Left ventricle myocardium inferior (tissue), 1 donor: ENCODE measurements at regions not wholly inside any gene's neighbourhood (a gene's known extent, or its start where the extent isn't known, plus 50 kb on each side); places are given as distances from the start of the nearest gene placed in this dataset.

Experiments
- DNase-seq: peaks from one replicate; pipeline ENCODE4 v3.0.0-alpha.2; 2020
- H3K27ac ChIP-seq: fragments of 200-600 bp; replicated peaks from 2 replicates; pipeline ENCODE4 v1.8.0; 2021
- H3K27me3 ChIP-seq: fragments of 200-600 bp; 2 replicates; pipeline ENCODE4 v1.8.0; 2021; ENCODE audit warnings: low read depth
- H3K36me3 ChIP-seq: fragments of 200-600 bp; 2 replicates; pipeline ENCODE4 v1.8.0; 2021
- H3K4me1 ChIP-seq: fragments of 200-600 bp; 2 replicates; pipeline ENCODE4 v1.8.0; 2021
- H3K4me3 ChIP-seq: fragments of 200-600 bp; 2 replicates; pipeline ENCODE4 v1.8.0; 2021; ENCODE audit warnings: mild to moderate bottlenecking, moderate library complexity
- H3K9me3 ChIP-seq: fragments of 200-600 bp; replicated peaks from 2 replicates; pipeline ENCODE4 v1.8.0; 2021
- intact Hi-C: fragments of 100-400 bp; cut with micrococcal nuclease; formaldehyde crosslinking; loops from one replicate; pipeline ENCODE4 v1.11.0; 2022
- TF ChIP-seq, protein P1 (sequence below): fragments of 200-600 bp; IDR thresholded peaks from 2 replicates; pipeline ENCODE4 v1.8.0; 2021; ENCODE audit warnings: antibody characterized with exemption, mild to moderate bottlenecking, borderline replicate concordance
- donor health status: DM: no; HTN: yes; CAD: no; lungs with severe emphysema.

DNA sequence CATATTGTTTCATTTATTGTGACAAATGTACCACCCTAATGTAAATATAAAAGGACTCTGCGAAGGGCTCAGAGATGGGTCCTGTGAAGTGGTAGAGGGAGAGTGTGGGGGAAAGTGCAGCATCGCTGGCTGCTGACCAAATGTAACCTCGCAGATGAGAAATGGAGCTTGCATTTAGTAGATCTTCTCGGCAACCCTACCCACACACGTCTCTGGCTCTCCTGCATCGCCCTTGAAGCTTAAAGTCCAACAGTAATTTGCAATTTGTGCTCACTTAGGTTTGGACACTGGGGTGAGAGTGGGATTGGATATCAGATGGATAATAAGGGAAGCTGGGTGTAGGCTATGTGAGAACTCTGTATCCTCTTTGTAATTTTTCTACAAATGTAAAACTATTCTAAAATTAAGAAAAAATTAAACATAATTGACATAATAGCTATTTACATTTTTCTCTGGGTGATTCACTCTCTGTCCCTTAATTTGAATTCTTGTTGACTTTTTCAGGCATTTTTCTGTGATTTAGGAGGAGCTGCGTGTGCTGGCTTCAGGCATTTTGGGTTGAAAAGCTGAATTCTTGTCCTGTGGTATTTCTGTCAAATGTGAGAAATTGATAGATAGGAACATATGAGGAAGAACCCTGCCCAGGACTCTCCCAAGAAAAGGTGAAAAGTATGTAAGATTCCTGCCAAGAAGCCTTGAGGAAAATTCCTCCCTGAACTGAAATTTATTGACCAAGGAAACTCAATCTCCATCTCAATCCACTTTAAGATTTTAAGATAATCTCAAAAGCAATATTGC lies 524.7 kb upstream of the MCTP2 start:
- H3K27ac ChIP-seq: no peak overlapping the region
- H3K36me3 ChIP-seq: no peaks in the 10 kb centered on the region
- peaks cover 17% of the 10 kb centered on the region for H3K27me3 ChIP-seq
- no peak overlapping the region for H3K4me3 ChIP-seq
- no peaks in the 10 kb centered on the region for H3K9me3 ChIP-seq
- intact Hi-C loops: no loop called here
- TF ChIP-seq, protein P1, sequence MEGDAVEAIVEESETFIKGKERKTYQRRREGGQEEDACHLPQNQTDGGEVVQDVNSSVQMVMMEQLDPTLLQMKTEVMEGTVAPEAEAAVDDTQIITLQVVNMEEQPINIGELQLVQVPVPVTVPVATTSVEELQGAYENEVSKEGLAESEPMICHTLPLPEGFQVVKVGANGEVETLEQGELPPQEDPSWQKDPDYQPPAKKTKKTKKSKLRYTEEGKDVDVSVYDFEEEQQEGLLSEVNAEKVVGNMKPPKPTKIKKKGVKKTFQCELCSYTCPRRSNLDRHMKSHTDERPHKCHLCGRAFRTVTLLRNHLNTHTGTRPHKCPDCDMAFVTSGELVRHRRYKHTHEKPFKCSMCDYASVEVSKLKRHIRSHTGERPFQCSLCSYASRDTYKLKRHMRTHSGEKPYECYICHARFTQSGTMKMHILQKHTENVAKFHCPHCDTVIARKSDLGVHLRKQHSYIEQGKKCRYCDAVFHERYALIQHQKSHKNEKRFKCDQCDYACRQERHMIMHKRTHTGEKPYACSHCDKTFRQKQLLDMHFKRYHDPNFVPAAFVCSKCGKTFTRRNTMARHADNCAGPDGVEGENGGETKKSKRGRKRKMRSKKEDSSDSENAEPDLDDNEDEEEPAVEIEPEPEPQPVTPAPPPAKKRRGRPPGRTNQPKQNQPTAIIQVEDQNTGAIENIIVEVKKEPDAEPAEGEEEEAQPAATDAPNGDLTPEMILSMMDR: no peak
- no peaks in the 10 kb centered on the region for H3K4me1 ChIP-seq
- DNase-seq: no peak

GRCh38 chr15:93705753-93706455 lies 525.5 kb upstream of the MCTP2 start:
- intact Hi-C loops: no loop called here
- Histone ChIP-seq H3K4me1 (no peaks in the 10 kb centered on the region), H3K27me3 (peaks cover 17% of the 10 kb centered on the region), H3K27ac (no peak overlapping the region), H3K36me3 (no peaks in the 10 kb centered on the region), H3K9me3 (no peaks in the 10 kb centered on the region), H3K4me3 (no peak overlapping the region)
- DNase-seq: no peak
- TF ChIP-seq, protein P1: no peak

- TF ChIP-seq, protein P1: no peak
- Histone ChIP-seq H3K9me3 (peaks cover 11% of the 10 kb centered on the region), H3K4me1 (no peaks in the 10 kb centered on the region), H3K27ac (no peak overlapping the region), H3K27me3 (peaks cover 17% of the 10 kb centered on the region), H3K36me3 (no peaks in the 10 kb centered on the region), H3K4me3 (no peak overlapping the region)
- intact Hi-C loops: no loop called here
- DNase-seq: no peak
Measured at GRCh38 chr15:93703092-93703739, 528.1 kb upstream of the MCTP2 start.

GRCh38 chr15:93700051-93700450 lies 531.3 kb upstream of the MCTP2 start:
- no peaks in the 10 kb centered on the region for H3K4me1 ChIP-seq
- no peaks in the 10 kb centered on the region for H3K27me3 ChIP-seq
- intact Hi-C loops: no loop called here
- H3K27ac ChIP-seq: no peak overlapping the region
- peaks cover 39% of the 10 kb centered on the region for H3K9me3 ChIP-seq
- DNase-seq: no peak
- TF ChIP-seq, protein P1: no peak
- no peaks in the 10 kb centered on the region for H3K36me3 ChIP-seq
- no peak overlapping the region for H3K4me3 ChIP-seq

GRCh38 chr15:93694033-93694432 lies 537.3 kb upstream of the MCTP2 start:
- TF ChIP-seq, protein P1: no peak
- intact Hi-C loops: no loop called here

More at GRCh38 chr15:93694033-93694432, 537.3 kb upstream of the MCTP2 start:
- Histone ChIP-seq H3K4me1 (no peaks in the 10 kb centered on the region), H3K36me3 (no peaks in the 10 kb centered on the region), H3K27me3 (no peaks in the 10 kb centered on the region), H3K9me3 (peaks cover 36% of the 10 kb centered on the region), H3K27ac (no peak overlapping the region), H3K4me3 (no peak overlapping the region)
- no peak for DNase-seq
